Lower leg skin (tissue), 3 donors: ENCODE measurements at regions not wholly inside any gene's neighbourhood (a gene's known extent, or its start where the extent isn't known, plus 50 kb on each side); places are given as distances from the start of the nearest gene placed in this dataset.

Experiments
- POLR2A ChIP-seq, 2 donors: fragments of 450-650 bp; IDR thresholded peaks; one replicate each; pipeline ENCODE4 v1.6.1; 2016 to 2017; ENCODE audit warnings: antibody characterized with exemption in 2 of 2, mild to moderate bottlenecking in 1 of 2, moderate library complexity in 1 of 2
- TF ChIP-seq, protein P1 (sequence below), 3 donors: fragments of 450-650 bp; IDR thresholded peaks; one replicate each; pipeline ENCODE4 v1.5.1; 2016; ENCODE audit warnings: antibody characterized with exemption in 3 of 3, mild to moderate bottlenecking in 3 of 3, moderate library complexity in 2 of 3

DNA sequence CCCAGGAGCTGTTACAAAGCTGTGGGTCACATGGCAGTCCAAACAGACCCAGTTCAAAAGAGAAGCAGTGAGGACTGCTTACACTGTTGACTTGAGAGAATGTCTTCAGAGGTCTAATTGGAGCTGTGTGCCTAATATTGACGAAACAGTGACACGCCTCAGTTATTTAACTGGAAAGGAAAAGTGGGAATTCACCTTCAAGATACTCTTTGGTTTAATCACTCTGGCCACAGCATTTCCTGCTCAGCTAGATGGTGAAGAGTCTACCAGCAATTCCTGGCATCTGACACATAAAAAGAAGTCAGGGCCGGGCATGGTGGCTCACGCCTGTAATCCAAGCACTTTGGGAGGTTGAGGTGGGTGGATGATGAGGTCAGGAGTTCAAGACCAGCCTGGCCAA lies 326.4 kb downstream of the SV2B start:
- TF ChIP-seq POLR2A (IDR thresholded peaks at IDR 0.05) = no peak
- TF ChIP-seq, protein P1, sequence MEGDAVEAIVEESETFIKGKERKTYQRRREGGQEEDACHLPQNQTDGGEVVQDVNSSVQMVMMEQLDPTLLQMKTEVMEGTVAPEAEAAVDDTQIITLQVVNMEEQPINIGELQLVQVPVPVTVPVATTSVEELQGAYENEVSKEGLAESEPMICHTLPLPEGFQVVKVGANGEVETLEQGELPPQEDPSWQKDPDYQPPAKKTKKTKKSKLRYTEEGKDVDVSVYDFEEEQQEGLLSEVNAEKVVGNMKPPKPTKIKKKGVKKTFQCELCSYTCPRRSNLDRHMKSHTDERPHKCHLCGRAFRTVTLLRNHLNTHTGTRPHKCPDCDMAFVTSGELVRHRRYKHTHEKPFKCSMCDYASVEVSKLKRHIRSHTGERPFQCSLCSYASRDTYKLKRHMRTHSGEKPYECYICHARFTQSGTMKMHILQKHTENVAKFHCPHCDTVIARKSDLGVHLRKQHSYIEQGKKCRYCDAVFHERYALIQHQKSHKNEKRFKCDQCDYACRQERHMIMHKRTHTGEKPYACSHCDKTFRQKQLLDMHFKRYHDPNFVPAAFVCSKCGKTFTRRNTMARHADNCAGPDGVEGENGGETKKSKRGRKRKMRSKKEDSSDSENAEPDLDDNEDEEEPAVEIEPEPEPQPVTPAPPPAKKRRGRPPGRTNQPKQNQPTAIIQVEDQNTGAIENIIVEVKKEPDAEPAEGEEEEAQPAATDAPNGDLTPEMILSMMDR (IDR thresholded peaks at IDR 0.05) = no peak
